Gastroesophageal sphincter (tissue), 3 donors: ENCODE measurements at regions not wholly inside any gene's neighbourhood (a gene's known extent, or its start where the extent isn't known, plus 50 kb on each side); places are given as distances from the start of the nearest gene placed in this dataset.

Experiments
- POLR2A ChIP-seq, 2 donors: fragments of 450-650 bp; IDR thresholded peaks; one replicate each; pipeline ENCODE4 v1.6.1; 2017; ENCODE audit warnings: antibody characterized with exemption in 2 of 2, mild to moderate bottlenecking in 2 of 2, moderate library complexity in 1 of 2
- POLR2AphosphoS5 ChIP-seq: sonication (generic); formaldehyde crosslinking; IDR thresholded peaks from one replicate; pipeline ENCODE4 v1.6.1; 2017; ENCODE audit warnings: antibody characterized with exemption
- TF ChIP-seq, protein P1 (sequence below), 4 experiments: fragments of 200-600 bp in 2 of 4; fragments of 450-650 bp in 2 of 4; sonication (generic) in 1 of 4; IDR thresholded peaks; one replicate each; pipeline ENCODE4 v1.5.1; 2017 to 2019; ENCODE audit warnings: antibody characterized with exemption in 4 of 4, mild to moderate bottlenecking in 2 of 4, moderate library complexity in 2 of 4

DNA sequence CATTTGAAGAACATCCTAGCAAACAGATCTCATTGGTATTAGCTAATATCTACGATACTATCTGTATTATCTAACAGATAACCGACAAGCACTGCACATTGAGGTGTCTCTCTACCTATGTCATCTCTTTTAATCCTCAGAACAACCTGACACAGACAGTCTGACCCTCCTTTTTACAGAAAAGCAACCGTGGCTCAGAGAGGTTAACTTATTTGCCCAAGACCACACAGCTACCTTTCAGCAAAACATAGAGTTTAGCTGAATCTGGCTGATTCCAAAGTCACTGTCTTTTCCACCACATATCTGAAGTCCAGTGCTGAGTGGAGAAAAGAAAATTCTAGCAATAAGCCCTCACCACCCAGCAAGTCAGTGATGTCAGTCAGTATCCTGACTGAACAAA is 358.7 kb upstream of the JARID2 start:
- TF ChIP-seq POLR2A (IDR thresholded peaks at IDR 0.05) (no peak), POLR2AphosphoS5 (no peak)
- TF ChIP-seq, protein P1, sequence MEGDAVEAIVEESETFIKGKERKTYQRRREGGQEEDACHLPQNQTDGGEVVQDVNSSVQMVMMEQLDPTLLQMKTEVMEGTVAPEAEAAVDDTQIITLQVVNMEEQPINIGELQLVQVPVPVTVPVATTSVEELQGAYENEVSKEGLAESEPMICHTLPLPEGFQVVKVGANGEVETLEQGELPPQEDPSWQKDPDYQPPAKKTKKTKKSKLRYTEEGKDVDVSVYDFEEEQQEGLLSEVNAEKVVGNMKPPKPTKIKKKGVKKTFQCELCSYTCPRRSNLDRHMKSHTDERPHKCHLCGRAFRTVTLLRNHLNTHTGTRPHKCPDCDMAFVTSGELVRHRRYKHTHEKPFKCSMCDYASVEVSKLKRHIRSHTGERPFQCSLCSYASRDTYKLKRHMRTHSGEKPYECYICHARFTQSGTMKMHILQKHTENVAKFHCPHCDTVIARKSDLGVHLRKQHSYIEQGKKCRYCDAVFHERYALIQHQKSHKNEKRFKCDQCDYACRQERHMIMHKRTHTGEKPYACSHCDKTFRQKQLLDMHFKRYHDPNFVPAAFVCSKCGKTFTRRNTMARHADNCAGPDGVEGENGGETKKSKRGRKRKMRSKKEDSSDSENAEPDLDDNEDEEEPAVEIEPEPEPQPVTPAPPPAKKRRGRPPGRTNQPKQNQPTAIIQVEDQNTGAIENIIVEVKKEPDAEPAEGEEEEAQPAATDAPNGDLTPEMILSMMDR (IDR thresholded peaks at IDR 0.05), result no peak
